HEK293 (cell line): ENCODE measurements at regions not wholly inside any gene's neighbourhood (a gene's known extent, or its start where the extent isn't known, plus 50 kb on each side); places are given as distances from the start of the nearest gene placed in this dataset.

Source experiments
- YY1 ChIP-seq: fragments of 450-650 bp; formaldehyde crosslinking; IDR thresholded peaks from 2 replicates; pipeline ENCODE4 v1.5.1; 2018; ENCODE audit warnings: missing biosample characterization, missing genetic modification characterization
- TF ChIP-seq, protein P1 (sequence below): fragments of 450-650 bp; formaldehyde crosslinking; IDR thresholded peaks from 2 replicates; pipeline ENCODE4 v1.5.1; 2016; ENCODE audit warnings: missing biosample characterization, missing genetic modification characterization

DNA sequence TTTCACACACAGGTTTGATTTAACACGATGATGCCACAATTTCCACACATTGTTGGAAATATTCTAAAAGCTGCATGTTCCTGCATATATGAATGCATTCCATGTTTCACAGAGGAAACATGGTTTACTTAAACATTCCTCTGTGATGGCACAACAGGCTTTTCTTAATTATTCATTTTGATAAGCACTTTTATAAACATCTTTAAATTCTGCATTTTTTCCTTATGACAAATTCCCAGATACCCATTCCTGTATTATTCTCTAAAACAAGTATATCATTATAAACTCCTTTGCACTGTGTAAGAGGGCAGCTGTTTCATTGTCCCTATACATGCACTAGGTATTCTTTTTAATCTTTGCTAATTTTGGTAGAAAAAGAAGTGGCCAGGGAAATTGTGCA lies 532.3 kb downstream of the SOX6 start:
- TF ChIP-seq, protein P1, sequence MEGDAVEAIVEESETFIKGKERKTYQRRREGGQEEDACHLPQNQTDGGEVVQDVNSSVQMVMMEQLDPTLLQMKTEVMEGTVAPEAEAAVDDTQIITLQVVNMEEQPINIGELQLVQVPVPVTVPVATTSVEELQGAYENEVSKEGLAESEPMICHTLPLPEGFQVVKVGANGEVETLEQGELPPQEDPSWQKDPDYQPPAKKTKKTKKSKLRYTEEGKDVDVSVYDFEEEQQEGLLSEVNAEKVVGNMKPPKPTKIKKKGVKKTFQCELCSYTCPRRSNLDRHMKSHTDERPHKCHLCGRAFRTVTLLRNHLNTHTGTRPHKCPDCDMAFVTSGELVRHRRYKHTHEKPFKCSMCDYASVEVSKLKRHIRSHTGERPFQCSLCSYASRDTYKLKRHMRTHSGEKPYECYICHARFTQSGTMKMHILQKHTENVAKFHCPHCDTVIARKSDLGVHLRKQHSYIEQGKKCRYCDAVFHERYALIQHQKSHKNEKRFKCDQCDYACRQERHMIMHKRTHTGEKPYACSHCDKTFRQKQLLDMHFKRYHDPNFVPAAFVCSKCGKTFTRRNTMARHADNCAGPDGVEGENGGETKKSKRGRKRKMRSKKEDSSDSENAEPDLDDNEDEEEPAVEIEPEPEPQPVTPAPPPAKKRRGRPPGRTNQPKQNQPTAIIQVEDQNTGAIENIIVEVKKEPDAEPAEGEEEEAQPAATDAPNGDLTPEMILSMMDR (tag by site-specific recombination): no peak
- no peak for TF ChIP-seq YY1 (tag by site-specific recombination)
